Transverse colon (tissue), 4 donors: ENCODE measurements at regions not wholly inside any gene's neighbourhood (a gene's known extent, or its start where the extent isn't known, plus 50 kb on each side); places are given as distances from the start of the nearest gene placed in this dataset.

Experiments
- DNase-seq: peaks from one replicate; pipeline ENCODE4 v3.0.0-alpha.2; 2019
- H3K27ac ChIP-seq, 4 donors: fragments of 200-600 bp; sonication (generic); 2 replicates each; pipeline ENCODE4 v1.5.1; 2016 to 2018; ENCODE audit warnings: inconsistent platforms in 4 of 4
- H3K27me3 ChIP-seq: fragments of 200-600 bp; sonication (generic); 2 replicates; pipeline ENCODE4 v1.5.1; 2017; ENCODE audit warnings: inconsistent platforms
- H3K36me3 ChIP-seq, 4 donors: fragments of 200-600 bp; sonication (generic); 2 replicates each; pipeline ENCODE4 v1.5.1; 2017 to 2019; ENCODE audit warnings: inconsistent platforms in 4 of 4
- H3K4me1 ChIP-seq, 4 donors: fragments of 200-600 bp; sonication (generic); 2 replicates each; pipeline ENCODE4 v1.5.1; 2017 to 2020; ENCODE audit warnings: inconsistent platforms in 4 of 4
- H3K4me3 ChIP-seq, 4 donors: fragments of 200-600 bp; sonication (generic); 1 replicate in 1 of 4; 2 replicates in 3 of 4; pipeline versions ENCODE4 v1.5.1 to v1.6.1; 2017 to 2019; ENCODE audit warnings: inconsistent platforms in 4 of 4
- H3K9me3 ChIP-seq, 2 donors: fragments of 200-600 bp; sonication (generic); 2 replicates each; pipeline ENCODE4 v1.5.1; 2017 to 2019; ENCODE audit warnings: inconsistent platforms in 2 of 2
- EP300 ChIP-seq: sonication (generic); formaldehyde crosslinking; IDR thresholded peaks from one replicate; pipeline ENCODE4 v1.6.1; 2017; ENCODE audit warnings: antibody characterized with exemption, low read depth
- POLR2A ChIP-seq: fragments of 450-650 bp; IDR thresholded peaks from one replicate; pipeline ENCODE4 v1.6.1; 2016; ENCODE audit warnings: antibody characterized with exemption, mild to moderate bottlenecking, moderate library complexity
- POLR2AphosphoS5 ChIP-seq, 3 donors: sonication (generic); formaldehyde crosslinking; IDR thresholded peaks; one replicate each; pipeline ENCODE4 v1.6.1; 2016; ENCODE audit warnings: antibody characterized with exemption in 3 of 3
- WGBS, 2 donors: methylation state at CpG; one replicate each; pipeline ENCODE4 v1.1.5; 2018; ENCODE audit warnings: low coverage in 1 of 2; 5-methylcytosine and 5-hydroxymethylcytosine counted together
- in situ Hi-C, 4 donors: fragments of 200-750 bp; cut with MboI; loops; one replicate each; pipeline versions ENCODE4 v1.15.0 to v1.15.1; 2017; ENCODE audit warnings: low sequenced_read_pairs in 3 of 4, low pct_ligation_motif_present in 1 of 4, low pct_unique_long_range_greater_than_20kb in 1 of 4
- intact Hi-C: fragments of 100-400 bp; cut with DNase I; formaldehyde crosslinking; loops from one replicate; pipeline ENCODE4 v1.15.1; 2023; ENCODE audit warnings: low total_unique reads
- TF ChIP-seq, protein P1 (sequence below), 5 experiments: fragments of 200-600 bp in 3 of 5; fragments of 450-650 bp in 2 of 5; sonication (generic) in 3 of 5; IDR thresholded peaks; 1 replicate in 2 of 5; 2 replicates in 3 of 5; pipeline ENCODE4 v1.5.1; 2016 to 2017; ENCODE audit warnings: antibody characterized with exemption in 5 of 5, inconsistent platforms in 3 of 5, mild to moderate bottlenecking in 2 of 5, moderate library complexity in 1 of 5

DNA sequence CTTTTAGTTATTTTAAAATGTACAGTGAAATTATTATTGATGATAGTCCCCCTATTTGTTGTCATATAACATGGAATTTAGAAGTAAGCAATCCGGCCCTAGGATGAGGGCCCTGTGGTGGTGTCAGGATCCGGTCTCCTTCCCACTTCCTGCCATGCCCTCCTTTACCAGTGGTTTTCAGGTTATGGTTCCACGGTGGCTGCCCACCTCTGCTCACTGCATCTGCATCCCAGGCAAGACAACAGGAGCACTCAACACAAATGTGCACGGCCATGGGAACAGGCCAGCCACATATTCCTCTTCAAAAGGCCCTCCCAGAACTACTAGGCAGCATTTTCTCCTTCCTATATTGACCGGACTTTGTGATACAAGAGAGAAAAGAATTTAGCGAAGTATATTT is 1007.2 kb downstream of the TBC1D22A start:
- TF ChIP-seq POLR2A (no peak), EP300 (no peak), POLR2AphosphoS5 (IDR thresholded peaks at IDR 0.05) (no peak)
- TF ChIP-seq, protein P1, sequence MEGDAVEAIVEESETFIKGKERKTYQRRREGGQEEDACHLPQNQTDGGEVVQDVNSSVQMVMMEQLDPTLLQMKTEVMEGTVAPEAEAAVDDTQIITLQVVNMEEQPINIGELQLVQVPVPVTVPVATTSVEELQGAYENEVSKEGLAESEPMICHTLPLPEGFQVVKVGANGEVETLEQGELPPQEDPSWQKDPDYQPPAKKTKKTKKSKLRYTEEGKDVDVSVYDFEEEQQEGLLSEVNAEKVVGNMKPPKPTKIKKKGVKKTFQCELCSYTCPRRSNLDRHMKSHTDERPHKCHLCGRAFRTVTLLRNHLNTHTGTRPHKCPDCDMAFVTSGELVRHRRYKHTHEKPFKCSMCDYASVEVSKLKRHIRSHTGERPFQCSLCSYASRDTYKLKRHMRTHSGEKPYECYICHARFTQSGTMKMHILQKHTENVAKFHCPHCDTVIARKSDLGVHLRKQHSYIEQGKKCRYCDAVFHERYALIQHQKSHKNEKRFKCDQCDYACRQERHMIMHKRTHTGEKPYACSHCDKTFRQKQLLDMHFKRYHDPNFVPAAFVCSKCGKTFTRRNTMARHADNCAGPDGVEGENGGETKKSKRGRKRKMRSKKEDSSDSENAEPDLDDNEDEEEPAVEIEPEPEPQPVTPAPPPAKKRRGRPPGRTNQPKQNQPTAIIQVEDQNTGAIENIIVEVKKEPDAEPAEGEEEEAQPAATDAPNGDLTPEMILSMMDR (IDR thresholded peaks at IDR 0.05): no peak
- no peak overlapping the region for H3K27ac ChIP-seq
- intact Hi-C loops: no loop called here
- no peaks in the 10 kb centered on the region for H3K27me3 ChIP-seq
- 81 to 82% methylated on average over 6 of the region's 6 CpGs for WGBS, 2 donors
- in situ Hi-C loops: no loop called here
- H3K9me3 ChIP-seq: no peaks in the 10 kb centered on the region
- H3K4me1 ChIP-seq: no peaks in the 10 kb centered on the region
- DNase-seq: no peak
- H3K36me3 ChIP-seq: no peaks in the 10 kb centered on the region
- no peak overlapping the region for H3K4me3 ChIP-seq

DNA sequence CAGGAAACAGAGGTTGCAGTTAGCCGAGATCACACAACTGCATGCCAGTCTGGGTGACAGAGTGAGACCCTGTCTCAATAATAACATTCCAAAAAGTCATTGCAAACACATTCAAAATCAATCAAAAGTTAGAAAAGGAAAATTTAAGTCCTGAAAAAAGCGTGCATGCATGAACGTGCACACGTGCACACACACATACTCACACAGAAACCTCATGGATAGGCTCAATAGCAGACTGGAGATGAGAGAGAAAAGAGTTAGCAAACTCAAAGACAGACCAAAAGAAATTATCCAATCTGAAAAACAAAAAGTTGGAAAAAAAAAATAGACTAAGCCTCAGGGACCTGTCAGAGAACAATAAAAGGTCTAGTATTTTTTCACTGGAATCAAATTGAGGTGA is 1005.6 kb downstream of the TBC1D22A start:
- WGBS, 2 donors: 87% methylated on average over 4 of the region's 4 CpGs; no CpG with 5 or more reads in 1 of the 2 donors
- Histone ChIP-seq H3K27ac (no peak overlapping the region), H3K4me3 (no peak overlapping the region), H3K36me3 (no peaks in the 10 kb centered on the region), H3K4me1 (no peaks in the 10 kb centered on the region), H3K27me3 (no peaks in the 10 kb centered on the region), H3K9me3 (no peaks in the 10 kb centered on the region)
- intact Hi-C loops: no loop called here
- TF ChIP-seq POLR2AphosphoS5 (IDR thresholded peaks at IDR 0.05) (no peak), POLR2A (no peak), EP300 (no peak)
- TF ChIP-seq, protein P1 (IDR thresholded peaks at IDR 0.05): no peak
- no peak for DNase-seq
- in situ Hi-C loops: no loop called here

DNA sequence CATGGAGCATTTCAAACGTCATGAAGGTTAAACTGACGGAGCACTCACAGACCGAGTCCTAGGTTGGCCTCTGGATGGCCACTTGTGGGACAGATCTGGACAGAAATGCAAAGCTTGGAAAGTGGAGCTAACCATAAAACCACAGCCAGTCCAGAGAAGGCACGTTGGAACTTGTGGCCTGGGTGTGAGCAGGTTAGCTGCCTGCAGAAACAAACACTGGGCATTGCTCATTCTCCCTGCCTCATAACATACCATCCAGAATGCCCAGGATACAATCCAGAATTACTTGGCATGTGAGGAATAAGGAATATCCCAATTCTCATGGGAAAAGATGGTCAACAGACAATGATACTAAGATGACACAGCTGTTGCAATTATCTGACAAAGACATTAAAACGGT is 1005.0 kb downstream of the TBC1D22A start:
- WGBS, 2 donors: 69% methylated on average over 5 of the region's 5 CpGs; no CpG with 5 or more reads in 1 of the 2 donors
- no peaks in the 10 kb centered on the region for H3K9me3 ChIP-seq
- in situ Hi-C loops (no loop called here), intact Hi-C loops (no loop called here)
- no peak overlapping the region for H3K27ac ChIP-seq
- H3K4me1 ChIP-seq: no peaks in the 10 kb centered on the region
- no peaks in the 10 kb centered on the region for H3K36me3 ChIP-seq
- TF ChIP-seq, protein P1 (IDR thresholded peaks at IDR 0.05): no peak
- TF ChIP-seq POLR2A (no peak), POLR2AphosphoS5 (IDR thresholded peaks at IDR 0.05) (no peak), EP300 (no peak)
- no peak for DNase-seq
- H3K4me3 ChIP-seq: no peak overlapping the region
- no peaks in the 10 kb centered on the region for H3K27me3 ChIP-seq

DNA sequence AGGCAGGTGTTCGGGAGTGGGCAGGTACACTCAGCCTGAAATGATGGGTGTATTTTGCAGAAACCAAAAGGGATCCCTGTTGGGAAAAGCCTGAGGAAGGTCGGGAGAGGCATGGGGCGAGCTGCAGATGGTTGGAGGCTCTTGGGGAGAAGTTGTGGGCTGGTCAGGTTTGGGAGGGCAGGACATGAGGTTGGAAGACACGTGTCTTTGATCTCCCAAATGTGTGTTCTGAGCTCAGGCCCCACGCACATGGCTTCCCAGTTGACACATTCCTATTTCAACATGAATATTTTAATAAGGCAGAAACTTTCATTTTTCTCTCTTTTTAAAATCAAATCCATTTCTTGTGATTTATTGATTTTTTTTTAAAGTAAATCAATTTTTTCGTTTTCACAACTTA is 1003.3 kb downstream of the TBC1D22A start:
- no peaks in the 10 kb centered on the region for H3K4me1 ChIP-seq
- WGBS, 2 donors: 59 to 65% methylated on average over 5 to 6 of the region's 6 CpGs
- no peak overlapping the region for H3K27ac ChIP-seq
- intact Hi-C loops (no loop called here), in situ Hi-C loops (no loop called here)
- TF ChIP-seq POLR2A (no peak), POLR2AphosphoS5 (IDR thresholded peaks at IDR 0.05) (no peak), EP300 (no peak)
- TF ChIP-seq, protein P1 (IDR thresholded peaks at IDR 0.05): no peak
- H3K36me3 ChIP-seq: no peaks in the 10 kb centered on the region
- H3K9me3 ChIP-seq: no peaks in the 10 kb centered on the region
- DNase-seq: no peak
- no peak overlapping the region for H3K4me3 ChIP-seq
- no peaks in the 10 kb centered on the region for H3K27me3 ChIP-seq
